ENCODE measurements at regions not wholly inside any gene's neighbourhood (a gene's known extent, or its start where the extent isn't known, plus 50 kb on each side); places are given as distances from the start of the nearest gene placed in this dataset.
"Not testable (repeated sequence)": the region's sequence is repeated elsewhere in the genome, so short reads cannot be mapped to it uniquely, and the experiment has no call there.

- DNase-seq (ENCODE audit: low read depth in 2 of 2), result no peak
Measured at GRCh38 chr5:108461628-108462367, 79.9 kb upstream of the FBXL17 start.

- DNase-seq (ENCODE audit: low read depth in 2 of 2), result no peak
Measured at GRCh38 chr5:108459769-108460168, 77.9 kb upstream of the FBXL17 start.

DNA sequence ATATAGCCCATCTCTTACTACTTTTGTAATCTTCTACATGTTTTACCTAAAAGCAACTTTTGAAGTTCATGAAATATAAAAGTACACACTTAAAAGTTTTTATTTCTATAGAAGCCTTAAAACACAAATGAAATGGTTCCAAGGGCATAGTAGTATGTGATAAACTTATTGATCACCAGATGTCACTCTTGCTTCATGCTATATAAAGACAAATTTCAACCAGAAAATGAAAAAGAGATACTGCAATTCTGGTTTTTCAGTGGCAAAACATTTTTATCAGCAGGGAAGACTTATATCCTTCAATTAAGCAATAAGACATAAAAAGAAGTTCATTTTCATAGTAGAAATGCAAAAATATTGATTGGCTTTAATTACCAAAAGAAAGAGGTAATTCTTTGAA, 69.4 kb upstream of the FBXL17 start:
- DNase-seq (ENCODE audit: low read depth in 2 of 2), result no peak

- not testable (repeated sequence) for DNase-seq (ENCODE audit: low read depth in 2 of 2)
Measured at GRCh38 chr5:108444130-108444529, 62.2 kb upstream of the FBXL17 start.

DNA sequence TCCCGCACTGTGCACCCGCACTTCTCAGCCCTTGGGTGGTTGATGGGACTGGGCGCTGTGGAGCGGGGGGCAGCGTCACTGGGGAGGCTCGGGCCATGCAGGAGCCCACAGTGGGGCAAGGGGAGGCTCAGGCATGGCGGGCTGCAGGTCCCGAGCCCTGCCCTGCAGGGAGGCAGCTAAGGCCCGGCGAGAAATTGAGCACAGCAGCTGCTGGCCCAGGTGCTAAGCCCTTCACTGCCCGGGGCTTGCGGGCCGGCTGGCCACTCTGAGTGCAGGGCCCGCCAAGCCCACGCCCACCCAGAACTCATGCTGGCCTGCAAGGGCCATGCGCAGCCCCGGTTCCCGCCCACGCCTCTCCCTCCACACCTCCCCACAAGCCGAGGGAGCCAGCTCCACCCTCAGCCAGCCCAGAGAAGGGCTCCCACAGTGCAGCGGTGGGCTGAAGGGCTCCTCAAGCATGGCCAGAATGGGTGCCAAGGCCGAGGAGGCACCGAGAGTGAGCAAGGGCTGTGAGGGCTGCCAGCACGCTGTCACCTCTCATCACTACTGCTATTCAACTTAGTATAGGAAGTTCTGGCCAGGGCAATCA, 60.3 kb upstream of the FBXL17 start:
- not testable (repeated sequence) for DNase-seq (ENCODE audit: low read depth in 2 of 2)

DNA sequence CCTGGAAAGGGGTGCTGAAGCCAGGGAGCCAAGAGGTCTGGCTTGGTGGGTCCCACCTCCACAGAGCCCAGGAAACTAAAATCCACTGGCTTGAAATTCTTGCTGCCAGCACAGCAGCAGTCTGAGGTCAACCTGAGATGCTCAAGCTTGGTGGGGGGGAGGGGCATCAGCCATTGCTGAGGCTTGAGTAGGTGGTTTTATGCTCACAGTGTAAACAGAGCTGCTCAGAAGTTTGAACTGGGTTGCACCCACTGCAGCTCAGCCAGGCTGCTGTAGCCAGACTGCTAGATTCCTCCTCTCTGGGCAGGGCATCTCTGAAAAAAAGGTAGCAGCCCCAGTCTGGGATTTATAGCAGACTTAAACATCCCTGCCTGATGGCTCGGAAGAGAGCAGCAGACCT, 55.5 kb upstream of the FBXL17 start:
- no peak for DNase-seq (ENCODE audit: low read depth in 2 of 2)

DNA sequence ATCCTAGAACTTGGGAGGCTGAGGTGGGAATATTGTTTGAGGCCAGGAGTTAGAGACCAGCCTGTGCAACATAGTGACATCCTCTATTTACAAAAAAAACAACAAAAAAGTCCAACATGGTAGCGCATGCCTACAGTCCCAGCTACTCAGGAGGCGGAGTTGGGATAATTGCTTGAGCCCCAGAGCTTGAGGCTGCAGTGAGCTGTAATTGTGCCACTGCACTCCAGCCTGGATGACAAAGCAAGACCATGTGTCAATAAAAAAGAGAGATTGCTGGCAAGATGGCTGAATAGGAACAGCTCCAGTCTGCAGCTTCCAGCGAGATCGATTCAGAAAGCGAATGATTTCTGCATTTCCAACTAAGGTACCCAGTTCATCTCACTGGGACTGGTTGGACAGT, 54.8 kb upstream of the FBXL17 start:
- no peak for DNase-seq (ENCODE audit: low read depth in 2 of 2)

DNA sequence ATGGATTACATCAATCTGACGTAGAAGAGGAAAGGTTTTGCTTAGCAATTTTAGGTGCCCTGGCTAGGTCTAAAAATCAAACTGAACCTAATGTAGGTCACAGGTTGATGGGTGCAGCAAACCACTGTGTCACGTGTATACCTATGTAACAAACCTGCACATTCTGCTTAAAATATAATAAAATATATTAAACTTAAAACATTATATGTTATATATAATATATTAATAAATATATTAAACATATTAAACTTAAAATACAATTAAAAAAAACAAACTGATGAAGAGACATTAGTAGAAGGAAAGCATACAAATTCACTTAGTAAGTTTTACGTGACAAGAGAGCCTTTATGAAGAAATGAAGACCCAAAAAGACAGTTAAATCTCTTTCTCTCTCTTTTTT, 51.7 kb upstream of the FBXL17 start:
- no peak for DNase-seq (ENCODE audit: low read depth in 2 of 2)

DNA sequence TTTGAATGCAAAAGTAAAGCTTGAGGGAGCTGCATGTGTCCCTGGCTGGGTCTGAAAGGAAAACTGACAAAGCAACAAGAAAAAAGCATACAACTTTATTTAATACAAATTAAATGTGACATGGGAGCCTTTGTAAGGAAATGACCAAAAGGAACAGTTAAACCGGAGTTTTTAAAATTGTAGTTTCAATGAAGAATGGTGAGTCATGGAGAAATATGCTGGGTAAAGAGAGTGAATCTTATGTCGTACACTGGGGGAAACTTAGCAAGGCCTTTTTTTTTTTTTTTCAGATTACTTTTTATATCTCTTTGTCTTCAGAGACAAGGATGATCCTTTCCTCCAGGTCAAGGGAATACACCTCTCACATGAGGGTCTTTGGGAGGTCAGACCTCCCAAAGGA, 50.1 kb upstream of the FBXL17 start:
- DNase-seq (ENCODE audit: low read depth in 2 of 2), result no peak
